ENCODE measurements at regions not wholly inside any gene's neighbourhood (a gene's known extent, or its start where the extent isn't known, plus 50 kb on each side); places are given as distances from the start of the nearest gene placed in this dataset.
"Not testable (repeated sequence)": the region's sequence is repeated elsewhere in the genome, so short reads cannot be mapped to it uniquely, and the experiment has no call there.

DNA sequence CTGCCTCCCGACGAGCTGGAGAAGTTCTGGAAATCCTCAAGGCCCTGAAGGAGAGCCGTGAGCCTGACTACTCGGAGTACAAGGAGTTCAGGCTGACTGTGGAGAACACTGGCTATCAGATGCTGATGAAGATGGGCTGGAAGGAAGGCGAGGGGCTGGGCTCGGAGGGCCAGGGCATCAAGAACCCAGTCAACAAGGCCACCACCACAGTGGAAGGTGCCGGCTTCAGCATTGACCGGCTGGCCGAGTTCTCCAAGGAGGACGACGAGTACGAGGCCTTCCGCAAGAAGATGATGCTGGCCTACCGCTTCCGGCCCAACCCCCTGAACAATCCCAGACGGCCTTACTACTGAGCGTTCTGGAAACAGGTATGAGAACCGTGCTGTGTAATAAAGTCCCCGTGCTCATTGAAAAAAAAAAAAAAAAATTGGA is 366.1 kb upstream of the ATXN7L3B start:
- no peak for DNase-seq (ENCODE audit: low spot score)
- CTCF ChIA-PET, result no interaction called here
- BruUV-seq (replicated peaks), result no TSS peak
- intact Hi-C loops (cut with micrococcal nuclease; ENCODE audit: unreplicated experiment), result no loop called here
- no peaks in the 10 kb centered on the region for H3K4me1 ChIP-seq (ENCODE audit: insufficient read depth, low read length, poor library complexity, severe bottlenecking)
- H3K4me3 ChIP-seq (ENCODE audit: low read depth, low read length, poor library complexity, severe bottlenecking), result no peak overlapping the region
- peaks cover 5% of the 10 kb centered on the region for H3K9me3 ChIP-seq (ENCODE audit: low read depth, low read length, poor library complexity, severe bottlenecking)
- H3K27me3 ChIP-seq (replicated peaks; ENCODE audit: insufficient read depth, low read depth, low read length, poor library complexity), result no peaks in the 10 kb centered on the region
- no peak for TF ChIP-seq EZH2 (IDR thresholded peaks at IDR 0.05; ENCODE audit: borderline replicate concordance, low read depth, low read length, poor library complexity, severe bottlenecking)
- TF ChIP-seq, protein P1, sequence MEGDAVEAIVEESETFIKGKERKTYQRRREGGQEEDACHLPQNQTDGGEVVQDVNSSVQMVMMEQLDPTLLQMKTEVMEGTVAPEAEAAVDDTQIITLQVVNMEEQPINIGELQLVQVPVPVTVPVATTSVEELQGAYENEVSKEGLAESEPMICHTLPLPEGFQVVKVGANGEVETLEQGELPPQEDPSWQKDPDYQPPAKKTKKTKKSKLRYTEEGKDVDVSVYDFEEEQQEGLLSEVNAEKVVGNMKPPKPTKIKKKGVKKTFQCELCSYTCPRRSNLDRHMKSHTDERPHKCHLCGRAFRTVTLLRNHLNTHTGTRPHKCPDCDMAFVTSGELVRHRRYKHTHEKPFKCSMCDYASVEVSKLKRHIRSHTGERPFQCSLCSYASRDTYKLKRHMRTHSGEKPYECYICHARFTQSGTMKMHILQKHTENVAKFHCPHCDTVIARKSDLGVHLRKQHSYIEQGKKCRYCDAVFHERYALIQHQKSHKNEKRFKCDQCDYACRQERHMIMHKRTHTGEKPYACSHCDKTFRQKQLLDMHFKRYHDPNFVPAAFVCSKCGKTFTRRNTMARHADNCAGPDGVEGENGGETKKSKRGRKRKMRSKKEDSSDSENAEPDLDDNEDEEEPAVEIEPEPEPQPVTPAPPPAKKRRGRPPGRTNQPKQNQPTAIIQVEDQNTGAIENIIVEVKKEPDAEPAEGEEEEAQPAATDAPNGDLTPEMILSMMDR (conservative IDR thresholded peaks at IDR 0.05; ENCODE audit: low read depth, low read length), result no peak
- no peaks in the 10 kb centered on the region for H3K36me3 ChIP-seq (ENCODE audit: insufficient read depth, low read length, poor library complexity, severe bottlenecking)
- H3K27ac ChIP-seq (ENCODE audit: low read depth, low read length, poor library complexity, severe bottlenecking), result no peak overlapping the region
- POLR2A ChIA-PET (ENCODE audit: low non-redundant PET), result no interaction called here

DNA sequence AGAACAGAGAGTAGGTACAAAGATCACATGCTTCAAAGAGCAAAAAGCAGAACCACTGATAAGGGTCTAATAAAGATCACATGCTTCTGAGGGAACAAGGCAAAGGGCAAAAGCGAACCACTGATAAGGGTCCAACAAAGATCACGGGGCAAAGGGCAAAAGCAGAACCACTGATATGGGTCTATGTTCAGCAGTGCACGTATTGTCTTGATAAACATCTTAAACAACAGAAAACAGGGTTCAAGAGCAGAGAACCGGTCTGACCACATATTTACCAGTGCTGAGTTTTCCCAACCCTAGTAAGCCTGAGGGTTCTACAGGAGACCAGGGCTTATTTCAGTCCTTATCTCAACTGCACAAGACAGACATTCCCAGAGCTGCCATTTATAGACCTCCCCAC is 362.7 kb upstream of the ATXN7L3B start:
- CTCF ChIA-PET; DNase-seq (ENCODE audit: low spot score); H3K36me3 ChIP-seq (ENCODE audit: insufficient read depth, low read length, poor library complexity, severe bottlenecking): not testable (repeated sequence)

DNA sequence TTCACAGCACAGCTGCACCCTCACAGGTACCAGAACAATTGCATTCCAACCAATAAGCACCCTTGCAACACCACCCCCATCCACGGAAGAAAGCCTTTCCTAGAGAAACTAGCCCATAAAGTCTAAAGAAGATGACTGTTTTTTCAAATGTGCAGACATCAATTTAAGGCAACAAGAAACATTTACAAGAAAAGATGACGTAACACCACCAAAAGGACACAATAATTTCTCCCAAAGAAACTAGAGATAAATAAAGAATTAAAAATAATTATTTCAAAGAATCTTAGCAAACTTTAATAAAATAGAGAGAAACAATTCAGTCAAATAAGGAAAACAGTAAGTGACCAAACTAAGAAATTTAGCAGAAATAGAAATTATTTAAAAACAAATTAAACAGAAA is 352.3 kb upstream of the ATXN7L3B start:
- Histone ChIP-seq H3K9me3 (ENCODE audit: low read depth, low read length, poor library complexity, severe bottlenecking) (no peaks in the 10 kb centered on the region), H3K27me3 (replicated peaks; ENCODE audit: insufficient read depth, low read depth, low read length, poor library complexity) (no peaks in the 10 kb centered on the region), H3K36me3 (ENCODE audit: insufficient read depth, low read length, poor library complexity, severe bottlenecking) (no peaks in the 10 kb centered on the region), H3K4me1 (ENCODE audit: insufficient read depth, low read length, poor library complexity, severe bottlenecking) (no peaks in the 10 kb centered on the region), H3K4me3 (ENCODE audit: low read depth, low read length, poor library complexity, severe bottlenecking) (no peak overlapping the region), H3K27ac (ENCODE audit: low read depth, low read length, poor library complexity, severe bottlenecking) (no peak overlapping the region)
- ChIA-PET POLR2A (ENCODE audit: low non-redundant PET) (no interaction called here), CTCF (no interaction called here)
- intact Hi-C loops (cut with micrococcal nuclease; ENCODE audit: unreplicated experiment), result no loop called here
- no TSS peak for BruUV-seq (replicated peaks)
- TF ChIP-seq, protein P1 (conservative IDR thresholded peaks at IDR 0.05; ENCODE audit: low read depth, low read length), result no peak
- no peak for TF ChIP-seq EZH2 (IDR thresholded peaks at IDR 0.05; ENCODE audit: borderline replicate concordance, low read depth, low read length, poor library complexity, severe bottlenecking)
- DNase-seq (ENCODE audit: low spot score), result no peak

More for the DNA sequence above, 362.7 kb upstream of the ATXN7L3B start:
- BruUV-seq (replicated peaks); POLR2A ChIA-PET (ENCODE audit: low non-redundant PET); H3K4me1 ChIP-seq (ENCODE audit: insufficient read depth, low read length, poor library complexity, severe bottlenecking); H3K27ac ChIP-seq (ENCODE audit: low read depth, low read length, poor library complexity, severe bottlenecking); H3K9me3 ChIP-seq (ENCODE audit: low read depth, low read length, poor library complexity, severe bottlenecking); H3K27me3 ChIP-seq (replicated peaks; ENCODE audit: insufficient read depth, low read depth, low read length, poor library complexity); H3K4me3 ChIP-seq (ENCODE audit: low read depth, low read length, poor library complexity, severe bottlenecking); intact Hi-C loops (cut with micrococcal nuclease; ENCODE audit: unreplicated experiment): not testable (repeated sequence)

DNA sequence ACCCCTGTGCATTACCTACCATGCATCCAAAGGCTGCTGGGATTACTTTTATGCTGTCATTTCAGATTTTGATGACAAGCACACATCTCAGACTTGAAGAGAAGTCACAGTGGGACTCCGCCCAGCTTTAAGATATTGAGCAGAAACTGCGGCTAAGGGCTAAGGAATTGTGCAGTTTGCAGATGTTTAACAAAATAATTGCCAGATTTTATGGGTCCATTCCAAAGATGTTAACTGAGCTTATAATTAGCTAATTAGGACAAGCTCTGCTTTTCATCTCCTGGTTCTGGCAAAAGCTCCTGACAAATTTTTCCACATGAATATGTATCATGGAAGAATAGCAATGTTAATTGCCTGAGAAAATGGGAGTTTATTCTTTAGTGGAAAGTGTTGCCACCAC is 344.4 kb upstream of the ATXN7L3B start:
- H3K4me1 ChIP-seq (ENCODE audit: insufficient read depth, low read length, poor library complexity, severe bottlenecking), result no peaks in the 10 kb centered on the region
- CTCF ChIA-PET, result no interaction called here
- H3K36me3 ChIP-seq (ENCODE audit: insufficient read depth, low read length, poor library complexity, severe bottlenecking), result no peaks in the 10 kb centered on the region
- no peak overlapping the region for H3K27ac ChIP-seq (ENCODE audit: low read depth, low read length, poor library complexity, severe bottlenecking)
- no TSS peak for BruUV-seq (replicated peaks)
- POLR2A ChIA-PET (ENCODE audit: low non-redundant PET), result interaction anchor here (0.6 kb wide), 1 partner anchor 835 kb away, joined by 3 read pairs; no protein-coding TSS in a partner anchor
- no peaks in the 10 kb centered on the region for H3K27me3 ChIP-seq (replicated peaks; ENCODE audit: insufficient read depth, low read depth, low read length, poor library complexity)
- H3K9me3 ChIP-seq (ENCODE audit: low read depth, low read length, poor library complexity, severe bottlenecking), result no peaks in the 10 kb centered on the region
- DNase-seq (ENCODE audit: low spot score), result peak; percentile 3
- TF ChIP-seq EZH2 (IDR thresholded peaks at IDR 0.05; ENCODE audit: borderline replicate concordance, low read depth, low read length, poor library complexity, severe bottlenecking), result no peak
- H3K4me3 ChIP-seq (ENCODE audit: low read depth, low read length, poor library complexity, severe bottlenecking), result no peak overlapping the region
- intact Hi-C loops (cut with micrococcal nuclease; ENCODE audit: unreplicated experiment), result no loop called here

Measured in A673 (cell line).